OCI-LY3 (cell line): ENCODE measurements at regions not wholly inside any gene's neighbourhood (a gene's known extent, or its start where the extent isn't known, plus 50 kb on each side); places are given as distances from the start of the nearest gene placed in this dataset.

Source experiments
- H2AFZ ChIP-seq: fragments of 200-600, 300-600 bp; shearing (Covaris generic); 2 replicates; pipeline ENCODE4 v1.6.0; 2014; ENCODE audit warnings: antibody characterized with exemption, low read depth, low read length
- H3K27ac ChIP-seq: fragments of 200-600, 300-600 bp; sonication (generic); 2 replicates; pipeline ENCODE4 v1.5.1; 2014; ENCODE audit warnings: mild to moderate bottlenecking, low read length, moderate library complexity, mixed read lengths
- H3K27me3 ChIP-seq: fragments of 200-600, 300-600 bp; sonication (generic); 2 replicates; pipeline ENCODE4 v1.6.1; 2014; ENCODE audit warnings: low read depth, low read length, mixed read lengths
- H3K36me3 ChIP-seq: fragments of 200-600, 300-600 bp; sonication (generic); replicated peaks from 2 replicates; pipeline ENCODE3; 2014; ENCODE audit warnings: low read depth, low read length, mixed read lengths
- H3K4me1 ChIP-seq: fragments of 300-600, 200-600 bp; sonication (generic); 2 replicates; pipeline ENCODE4 v1.6.1; 2014; ENCODE audit warnings: low read length, mixed read lengths
- H3K4me2 ChIP-seq: fragments of 200-600, 300-600 bp; sonication (generic); 2 replicates; pipeline ENCODE4 v1.6.1; 2014; ENCODE audit warnings: low read length, mixed read lengths
- H3K4me3 ChIP-seq: fragments of 300-600, 200-600 bp; sonication (generic); 2 replicates; pipeline ENCODE4 v1.5.1; 2014; ENCODE audit warnings: antibody characterized with exemption, mild to moderate bottlenecking, low read length, moderate library complexity
- H3K79me2 ChIP-seq: fragments of 300-600, 200-600 bp; shearing (Covaris generic); 2 replicates; pipeline ENCODE4 v1.6.1; 2014; ENCODE audit warnings: mild to moderate bottlenecking, low read length, mixed read lengths
- H3K9ac ChIP-seq: fragments of 300-600, 200-600 bp; shearing (Covaris generic); 2 replicates; pipeline ENCODE4 v1.6.0; 2014; ENCODE audit warnings: mild to moderate bottlenecking, low read length, moderate library complexity
- H3K9me3 ChIP-seq: fragments of 200-600, 300-600 bp; shearing (Covaris generic); 2 replicates; pipeline ENCODE4 v1.6.1; 2014; ENCODE audit warnings: low read length, mixed read lengths; ENCODE audit not compliant: insufficient read depth
- H4K20me1 ChIP-seq: fragments of 200-600, 300-600 bp; sonication (generic); 2 replicates; pipeline ENCODE4 v1.6.1; 2016; ENCODE audit warnings: low read length, mixed read lengths; ENCODE audit not compliant: insufficient read depth
- CTCF ChIP-seq: fragments of 200-600, 300-600 bp; sonication (generic); IDR thresholded peaks from 2 replicates; pipeline ENCODE4 v1.5.1; 2014; ENCODE audit warnings: antibody characterized with exemption, low read length, low read depth
- EZH2phosphoT487 ChIP-seq: fragments of 200-600 bp; shearing (Covaris generic); IDR thresholded peaks from 2 replicates; pipeline ENCODE4 v1.6.1; 2018; ENCODE audit warnings: antibody characterized with exemption, mixed run types, low read depth

- TF ChIP-seq CTCF, result no peak
- TF ChIP-seq EZH2phosphoT487, result no peak
- Histone ChIP-seq H3K4me1 (no peaks in the 10 kb centered on the region), H3K36me3 (no peaks in the 10 kb centered on the region), H3K9ac (no peak overlapping the region), H4K20me1 (no peaks in the 10 kb centered on the region), H3K4me3 (no peak overlapping the region), H2AFZ (no peak overlapping the region), H3K4me2 (no peak overlapping the region), H3K9me3 (no peaks in the 10 kb centered on the region), H3K79me2 (no peaks in the 10 kb centered on the region), H3K27ac (no peak overlapping the region), H3K27me3 (no peaks in the 10 kb centered on the region)
These were observed 223.5 kb upstream of the TTC14 start for GRCh38 chr3:180378496-180378895.

DNA sequence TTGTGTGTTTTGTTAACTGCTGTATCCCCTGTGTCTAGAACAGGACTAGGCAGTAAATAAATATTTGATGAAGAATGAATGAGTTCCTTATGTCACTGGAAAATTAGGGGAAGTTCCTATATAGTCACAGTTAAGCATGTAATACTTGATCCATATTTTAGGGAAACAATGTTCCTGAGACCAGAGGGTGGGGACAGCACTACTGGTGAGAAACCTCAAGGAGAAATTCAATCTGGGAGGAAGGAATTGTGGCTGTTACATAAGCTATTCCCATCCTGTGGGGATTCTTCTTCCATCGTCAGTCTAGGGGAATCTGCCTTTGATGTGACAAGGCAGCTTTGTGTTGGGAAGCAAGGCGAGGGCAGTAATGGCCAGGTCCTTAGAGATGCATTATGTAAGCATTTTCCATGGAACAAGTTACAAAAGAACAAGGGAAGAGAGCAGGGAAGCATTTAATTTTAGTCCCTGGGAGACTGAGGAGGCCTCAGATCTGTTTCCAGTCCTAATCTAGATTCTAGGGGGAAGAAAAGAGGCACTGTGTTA lies 219.3 kb upstream of the TTC14 start:
- Histone ChIP-seq H2AFZ (no peak overlapping the region), H3K9me3 (no peaks in the 10 kb centered on the region), H3K4me3 (no peak overlapping the region), H3K36me3 (no peaks in the 10 kb centered on the region), H4K20me1 (no peaks in the 10 kb centered on the region), H3K9ac (no peak overlapping the region), H3K27ac (no peak overlapping the region), H3K4me1 (no peaks in the 10 kb centered on the region), H3K79me2 (no peaks in the 10 kb centered on the region), H3K27me3 (no peaks in the 10 kb centered on the region), H3K4me2 (no peak overlapping the region)
- TF ChIP-seq CTCF (no peak), EZH2phosphoT487 (no peak)

DNA sequence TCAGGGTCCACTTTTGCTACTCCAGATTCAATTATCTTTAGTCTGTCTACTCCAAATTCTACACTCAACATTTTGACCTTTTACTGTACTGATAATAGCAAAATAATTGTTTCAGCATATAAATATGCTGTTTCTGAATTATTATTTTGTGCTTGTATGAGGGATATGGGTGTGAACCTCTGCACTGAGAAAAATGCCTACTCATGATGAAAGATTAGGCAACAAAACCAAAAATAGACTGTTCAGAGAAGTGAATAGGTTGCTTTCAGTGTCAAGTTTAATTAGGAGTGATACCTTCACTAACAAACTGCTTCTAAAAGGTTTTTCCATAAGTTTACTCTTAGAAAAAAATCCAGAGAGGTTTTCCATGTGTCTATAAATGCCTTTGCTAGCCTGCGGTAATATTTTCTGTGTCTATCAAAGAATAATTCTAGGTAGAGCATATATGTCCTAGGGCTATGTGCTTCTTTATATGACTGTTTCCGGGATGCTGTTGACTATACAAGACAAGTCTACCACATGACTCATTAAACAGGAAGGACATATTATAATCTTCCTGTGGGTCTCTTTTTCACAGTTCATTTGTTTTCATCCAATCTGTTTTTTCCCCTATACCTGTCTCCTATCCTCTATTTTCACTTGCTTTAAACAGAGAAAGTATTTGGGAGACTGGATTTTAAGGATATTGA lies 218.5 kb upstream of the TTC14 start:
- TF ChIP-seq CTCF, result no peak
- no peaks in the 10 kb centered on the region for H3K79me2 ChIP-seq
- no peak overlapping the region for H3K4me2 ChIP-seq
- no peaks in the 10 kb centered on the region for H3K9me3 ChIP-seq
- H3K4me3 ChIP-seq, result no peak overlapping the region
- H3K27ac ChIP-seq, result no peak overlapping the region
- H3K9ac ChIP-seq, result no peak overlapping the region
- no peak overlapping the region for H2AFZ ChIP-seq
- H3K36me3 ChIP-seq, result no peaks in the 10 kb centered on the region
- H3K27me3 ChIP-seq, result no peaks in the 10 kb centered on the region
- no peaks in the 10 kb centered on the region for H4K20me1 ChIP-seq
- H3K4me1 ChIP-seq, result no peaks in the 10 kb centered on the region

DNA sequence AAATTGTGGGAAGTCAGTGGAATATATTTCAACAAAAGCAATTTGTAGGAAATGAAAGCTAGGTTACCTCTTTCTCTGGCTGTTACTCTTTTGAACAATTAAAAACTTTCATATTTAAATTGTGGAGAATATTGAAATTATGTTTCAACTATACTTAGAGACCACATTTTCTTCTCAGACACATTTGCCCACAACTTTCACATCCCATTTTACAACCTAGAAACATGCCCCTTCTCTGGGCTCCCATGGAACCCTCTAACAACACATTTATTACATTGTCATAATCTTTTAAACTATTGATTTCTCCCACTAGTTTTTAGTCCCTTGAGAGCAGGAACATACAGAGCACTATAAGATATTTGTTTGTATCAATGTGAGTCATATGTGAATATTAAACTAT lies 211.7 kb upstream of the TTC14 start:
- peaks cover 6% of the 10 kb centered on the region for H3K4me1 ChIP-seq
- H3K27me3 ChIP-seq, result no peaks in the 10 kb centered on the region
- H3K27ac ChIP-seq, result no peak overlapping the region
- no peak overlapping the region for H3K4me3 ChIP-seq
- no peak for TF ChIP-seq CTCF
- no peak for TF ChIP-seq EZH2phosphoT487
- no peaks in the 10 kb centered on the region for H4K20me1 ChIP-seq
- H3K79me2 ChIP-seq, result no peaks in the 10 kb centered on the region
- H3K9ac ChIP-seq, result no peak overlapping the region
- no peaks in the 10 kb centered on the region for H3K9me3 ChIP-seq
- no peaks in the 10 kb centered on the region for H3K36me3 ChIP-seq
- H3K4me2 ChIP-seq, result no peak overlapping the region
- H2AFZ ChIP-seq, result no peak overlapping the region
